ENCODE measurements at regions not wholly inside any gene's neighbourhood (a gene's known extent, or its start where the extent isn't known, plus 50 kb on each side); places are given as distances from the start of the nearest gene placed in this dataset.

GRCh38 chr4:137661693-137662092 lies 129.4 kb upstream of the PCDH18 start:
- ChIA-PET CTCF (no interaction called here), POLR2A (no interaction called here)
- H3K27me3 ChIP-seq (ENCODE audit: control insufficient read depth, insufficient read depth, low read length), result no peaks in the 10 kb centered on the region
- intact Hi-C loops (cut with micrococcal nuclease; ENCODE audit: unreplicated experiment) (no loop called here), in situ Hi-C loops (cut with HindIII; ENCODE audit: low pct_unique_long_range_greater_than_20kb, low sequenced_read_pairs) (no loop called here)
- H3K36me3 ChIP-seq (ENCODE audit: control insufficient read depth, insufficient read depth, low read length), result no peaks in the 10 kb centered on the region
- ATAC-seq, result no peak
- H3K27ac ChIP-seq (ENCODE audit: low read length), result no peak overlapping the region
- no peaks in the 10 kb centered on the region for H3K4me1 ChIP-seq (ENCODE audit: control insufficient read depth, insufficient read depth, low read length)
- BruUV-seq (replicated peaks), result no TSS peak
- no peak for DNase-seq (ENCODE audit: low read depth, low spot score)
- no peak for TF ChIP-seq CTCF (IDR thresholded peaks at IDR 0.05)
- TF ChIP-seq, protein P1, sequence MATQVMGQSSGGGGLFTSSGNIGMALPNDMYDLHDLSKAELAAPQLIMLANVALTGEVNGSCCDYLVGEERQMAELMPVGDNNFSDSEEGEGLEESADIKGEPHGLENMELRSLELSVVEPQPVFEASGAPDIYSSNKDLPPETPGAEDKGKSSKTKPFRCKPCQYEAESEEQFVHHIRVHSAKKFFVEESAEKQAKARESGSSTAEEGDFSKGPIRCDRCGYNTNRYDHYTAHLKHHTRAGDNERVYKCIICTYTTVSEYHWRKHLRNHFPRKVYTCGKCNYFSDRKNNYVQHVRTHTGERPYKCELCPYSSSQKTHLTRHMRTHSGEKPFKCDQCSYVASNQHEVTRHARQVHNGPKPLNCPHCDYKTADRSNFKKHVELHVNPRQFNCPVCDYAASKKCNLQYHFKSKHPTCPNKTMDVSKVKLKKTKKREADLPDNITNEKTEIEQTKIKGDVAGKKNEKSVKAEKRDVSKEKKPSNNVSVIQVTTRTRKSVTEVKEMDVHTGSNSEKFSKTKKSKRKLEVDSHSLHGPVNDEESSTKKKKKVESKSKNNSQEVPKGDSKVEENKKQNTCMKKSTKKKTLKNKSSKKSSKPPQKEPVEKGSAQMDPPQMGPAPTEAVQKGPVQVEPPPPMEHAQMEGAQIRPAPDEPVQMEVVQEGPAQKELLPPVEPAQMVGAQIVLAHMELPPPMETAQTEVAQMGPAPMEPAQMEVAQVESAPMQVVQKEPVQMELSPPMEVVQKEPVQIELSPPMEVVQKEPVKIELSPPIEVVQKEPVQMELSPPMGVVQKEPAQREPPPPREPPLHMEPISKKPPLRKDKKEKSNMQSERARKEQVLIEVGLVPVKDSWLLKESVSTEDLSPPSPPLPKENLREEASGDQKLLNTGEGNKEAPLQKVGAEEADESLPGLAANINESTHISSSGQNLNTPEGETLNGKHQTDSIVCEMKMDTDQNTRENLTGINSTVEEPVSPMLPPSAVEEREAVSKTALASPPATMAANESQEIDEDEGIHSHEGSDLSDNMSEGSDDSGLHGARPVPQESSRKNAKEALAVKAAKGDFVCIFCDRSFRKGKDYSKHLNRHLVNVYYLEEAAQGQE (IDR thresholded peaks at IDR 0.05; ENCODE audit: insufficient read depth in 1 of 2, low read depth in 2 of 2, low read length in 1 of 2), result no peak
- no peak for TF ChIP-seq TCF7L2 (IDR thresholded peaks at IDR 0.05; ENCODE audit: low read depth, low read length)
- TF ChIP-seq SIN3A (IDR thresholded peaks at IDR 0.05; ENCODE audit: borderline replicate concordance, insufficient read depth, low read depth, low read length), result no peak
- no peak for TF ChIP-seq POLR2AphosphoS5 (IDR thresholded peaks at IDR 0.05; ENCODE audit: low read depth, low read length)
- H3K9me3 ChIP-seq (ENCODE audit: control insufficient read depth, insufficient read depth, low read depth, low read length), result peaks cover 2% of the 10 kb centered on the region; the same call in 1 of the 2 replicates
- H3K4me3 ChIP-seq (ENCODE audit: low read depth in 2 of 2, low read length in 2 of 2), result no peak overlapping the region

- no peak overlapping the region for H3K4me3 ChIP-seq (ENCODE audit: low read depth in 2 of 2, low read length in 2 of 2)
- H3K27ac ChIP-seq (ENCODE audit: low read length), result no peak overlapping the region
- TF ChIP-seq, protein P1 (IDR thresholded peaks at IDR 0.05; ENCODE audit: insufficient read depth in 1 of 2, low read depth in 2 of 2, low read length in 1 of 2), result no peak
- TF ChIP-seq POLR2AphosphoS5 (IDR thresholded peaks at IDR 0.05; ENCODE audit: low read depth, low read length) (no peak), CTCF (IDR thresholded peaks at IDR 0.05) (no peak), SIN3A (IDR thresholded peaks at IDR 0.05; ENCODE audit: borderline replicate concordance, insufficient read depth, low read depth, low read length) (no peak), TCF7L2 (IDR thresholded peaks at IDR 0.05; ENCODE audit: low read depth, low read length) (no peak)
- no TSS peak for BruUV-seq (replicated peaks)
- no peaks in the 10 kb centered on the region for H3K27me3 ChIP-seq (ENCODE audit: control insufficient read depth, insufficient read depth, low read length)
- ChIA-PET CTCF (no interaction called here), POLR2A (no interaction called here)
- intact Hi-C loops (cut with micrococcal nuclease; ENCODE audit: unreplicated experiment) (no loop called here), in situ Hi-C loops (cut with HindIII; ENCODE audit: low pct_unique_long_range_greater_than_20kb, low sequenced_read_pairs) (no loop called here)
- no peak for ATAC-seq
- no peak for DNase-seq (ENCODE audit: low read depth, low spot score)
- H3K9me3 ChIP-seq (ENCODE audit: control insufficient read depth, insufficient read depth, low read depth, low read length), result peaks cover 2% of the 10 kb centered on the region; the same call in 1 of the 2 replicates
- H3K36me3 ChIP-seq (ENCODE audit: control insufficient read depth, insufficient read depth, low read length), result no peaks in the 10 kb centered on the region
- no peaks in the 10 kb centered on the region for H3K4me1 ChIP-seq (ENCODE audit: control insufficient read depth, insufficient read depth, low read length)
These were observed 127.9 kb upstream of the PCDH18 start for GRCh38 chr4:137660211-137660610.

Measured in Panc1 (cell line).